OCI-LY7 (cell line): ENCODE measurements at regions not wholly inside any gene's neighbourhood (a gene's known extent, or its start where the extent isn't known, plus 50 kb on each side); places are given as distances from the start of the nearest gene placed in this dataset.

ENCODE experiments used
- BruUV-seq: library from RNA; stranded (reverse); fragments of 400-500 nt; replicated peaks from 2 replicates; lab custom pipeline; 2021; lab: Mats Ljungman, UMichigan
- CTCF ChIA-PET: fragments of 300-600 bp; sonication (Branson Sonifier 250); formaldehyde crosslinking; loops from one replicate; lab custom pipeline; 2022; ENCODE audit warnings: antibody characterized with exemption; ENCODE audit not compliant: unreplicated experiment; lab: Charles Lee
- POLR2A ChIA-PET: fragments of 300-600 bp; sonication (Branson Sonifier 250); formaldehyde crosslinking; loops from one replicate; lab custom pipeline; 2022; ENCODE audit warnings: antibody characterized with exemption; lab: Charles Lee
- DNase-seq: peaks from one replicate; pipeline ENCODE4 v3.0.0-alpha.2; 2015; ENCODE audit warnings: low spot score
- H2AFZ ChIP-seq: fragments of 200-600 bp; sonication (generic), shearing (Covaris generic); 2 replicates; pipeline ENCODE4 v1.6.1; 2014; ENCODE audit warnings: mild to moderate bottlenecking, antibody characterized with exemption, low read length, moderate library complexity
- H3K27ac ChIP-seq: fragments of 200-600 bp; sonication (generic); 2 replicates; pipeline ENCODE4 v1.5.1; 2014; ENCODE audit warnings: mixed run types, low read depth, mild to moderate bottlenecking, moderate library complexity, low read length, inconsistent platforms; ENCODE audit not compliant: poor library complexity, severe bottlenecking
- H3K36me3 ChIP-seq: fragments of 200-600 bp; sonication (generic); 2 replicates; pipeline ENCODE4 v1.6.1; 2014; ENCODE audit warnings: mild to moderate bottlenecking, antibody characterized with exemption, low read length, moderate library complexity, mixed read lengths; ENCODE audit not compliant: insufficient read depth
- H3K4me1 ChIP-seq: fragments of 200-600 bp; sonication (generic); 2 replicates; pipeline ENCODE4 v1.5.1; 2014; ENCODE audit warnings: mild to moderate bottlenecking, low read length; ENCODE audit not compliant: insufficient read depth, poor library complexity, severe bottlenecking
- H3K4me2 ChIP-seq: fragments of 200-600 bp; sonication (generic); 2 replicates; pipeline ENCODE4 v1.6.1; 2014; ENCODE audit warnings: mild to moderate bottlenecking, low read length
- H3K4me3 ChIP-seq: fragments of 200-600 bp; sonication (generic); 2 replicates; pipeline ENCODE4 v1.5.1; 2014; ENCODE audit warnings: mild to moderate bottlenecking, low read depth, low read length; ENCODE audit not compliant: poor library complexity, severe bottlenecking
- H3K79me2 ChIP-seq: fragments of 200-600 bp; sonication (generic); 2 replicates; pipeline ENCODE4 v1.6.1; 2016; ENCODE audit warnings: low read depth, mild to moderate bottlenecking, low read length, moderate library complexity, mixed read lengths; ENCODE audit not compliant: insufficient read depth
- H3K9me2 ChIP-seq: fragments of 200-600 bp; sonication (generic); 2 replicates; pipeline ENCODE4 v1.6.1; 2016; ENCODE audit warnings: mild to moderate bottlenecking, low read length, mixed read lengths; ENCODE audit not compliant: insufficient read depth
- H3K9me3 ChIP-seq: fragments of 200-600 bp; sonication (generic); 2 replicates; pipeline ENCODE4 v1.6.1; 2014; ENCODE audit warnings: mild to moderate bottlenecking, mixed run types, low read length, mixed read lengths
- H4K20me1 ChIP-seq: fragments of 200-600 bp; sonication (generic); 2 replicates; pipeline ENCODE4 v1.6.1; 2014; ENCODE audit warnings: mild to moderate bottlenecking, antibody characterized with exemption, low read length, moderate library complexity, mixed read lengths; ENCODE audit not compliant: insufficient read depth
- CTCF ChIP-seq: fragments of 200-600 bp; sonication (generic); conservative IDR thresholded peaks from 2 replicates; pipeline ENCODE4 v1.5.1; 2014; ENCODE audit warnings: mild to moderate bottlenecking, antibody characterized with exemption, low read length, moderate library complexity, mixed read lengths
- EZH2phosphoT487 ChIP-seq: fragments of 200-600 bp; sonication (generic); IDR thresholded peaks from 2 replicates; pipeline ENCODE4 v1.6.1; 2018; ENCODE audit warnings: low read depth, borderline replicate concordance, mild to moderate bottlenecking, mixed run types, antibody characterized with exemption, low read length, moderate library complexity, mixed read lengths
- intact Hi-C: fragments of 100-400 bp; cut with micrococcal nuclease; formaldehyde crosslinking; loops from one replicate; pipeline ENCODE4 v1.10.0; 2022; ENCODE audit not compliant: unreplicated experiment

GRCh38 chr10:84783909-84784308 is 455.5 kb downstream of the CCSER2 start:
- Histone ChIP-seq H3K4me1 (no peaks in the 10 kb centered on the region), H3K4me3 (no peak overlapping the region), H2AFZ (no peak overlapping the region), H3K9me3 (no peaks in the 10 kb centered on the region), H4K20me1 (no peaks in the 10 kb centered on the region), H3K79me2 (no peaks in the 10 kb centered on the region), H3K36me3 (no peaks in the 10 kb centered on the region), H3K27ac (no peak overlapping the region), H3K4me2 (no peak overlapping the region), H3K9me2 (no peaks in the 10 kb centered on the region)
- ChIA-PET POLR2A (no interaction called here), CTCF (no interaction called here)
- DNase-seq = no peak
- intact Hi-C loops = no loop called here
- no TSS peak for BruUV-seq
- TF ChIP-seq EZH2phosphoT487 (no peak), CTCF (no peak)

- Histone ChIP-seq H3K27ac (no peak overlapping the region), H3K36me3 (no peaks in the 10 kb centered on the region), H3K79me2 (no peaks in the 10 kb centered on the region), H3K9me3 (no peaks in the 10 kb centered on the region), H3K4me2 (no peak overlapping the region), H3K4me1 (no peaks in the 10 kb centered on the region), H3K4me3 (no peak overlapping the region), H2AFZ (no peak overlapping the region), H3K9me2 (no peaks in the 10 kb centered on the region), H4K20me1 (no peaks in the 10 kb centered on the region)
- no peak for TF ChIP-seq CTCF
- no peak for TF ChIP-seq EZH2phosphoT487
- ChIA-PET POLR2A (no interaction called here), CTCF (no interaction called here)
- no peak for DNase-seq
- BruUV-seq = no TSS peak
- intact Hi-C loops = no loop called here
Observed at GRCh38 chr10:84784749-84785148, 456.4 kb downstream of the CCSER2 start.

GRCh38 chr10:84789026-84789425 is 460.6 kb downstream of the CCSER2 start:
- BruUV-seq = no TSS peak
- ChIA-PET POLR2A (no interaction called here), CTCF (no interaction called here)
- no peak overlapping the region for H3K4me2 ChIP-seq
- H3K79me2 ChIP-seq = no peaks in the 10 kb centered on the region
- intact Hi-C loops = no loop called here
- no peak for DNase-seq
- no peak overlapping the region for H2AFZ ChIP-seq
- H3K9me2 ChIP-seq = no peaks in the 10 kb centered on the region
- no peak for TF ChIP-seq EZH2phosphoT487
- TF ChIP-seq CTCF = no peak
- H3K9me3 ChIP-seq = no peaks in the 10 kb centered on the region
- no peaks in the 10 kb centered on the region for H3K36me3 ChIP-seq
- H3K4me3 ChIP-seq = no peak overlapping the region
- no peaks in the 10 kb centered on the region for H3K4me1 ChIP-seq
- H3K27ac ChIP-seq = no peak overlapping the region
- no peaks in the 10 kb centered on the region for H4K20me1 ChIP-seq
